OCI-LY7 (cell line): ENCODE measurements at regions not wholly inside any gene's neighbourhood (a gene's known extent, or its start where the extent isn't known, plus 50 kb on each side); places are given as distances from the start of the nearest gene placed in this dataset.

ENCODE experiments used
- EZH2phosphoT487 ChIP-seq: fragments of 200-600 bp; sonication (generic); IDR thresholded peaks from 2 replicates; pipeline ENCODE4 v1.6.1; 2018; ENCODE audit warnings: low read depth, borderline replicate concordance, mild to moderate bottlenecking, mixed run types, antibody characterized with exemption, low read length, moderate library complexity, mixed read lengths
- TF ChIP-seq, protein P1 (sequence below): fragments of 200-600 bp; sonication (generic); conservative IDR thresholded peaks from 2 replicates; pipeline ENCODE4 v1.5.1; 2014; ENCODE audit warnings: mild to moderate bottlenecking, antibody characterized with exemption, low read length, moderate library complexity, mixed read lengths

DNA sequence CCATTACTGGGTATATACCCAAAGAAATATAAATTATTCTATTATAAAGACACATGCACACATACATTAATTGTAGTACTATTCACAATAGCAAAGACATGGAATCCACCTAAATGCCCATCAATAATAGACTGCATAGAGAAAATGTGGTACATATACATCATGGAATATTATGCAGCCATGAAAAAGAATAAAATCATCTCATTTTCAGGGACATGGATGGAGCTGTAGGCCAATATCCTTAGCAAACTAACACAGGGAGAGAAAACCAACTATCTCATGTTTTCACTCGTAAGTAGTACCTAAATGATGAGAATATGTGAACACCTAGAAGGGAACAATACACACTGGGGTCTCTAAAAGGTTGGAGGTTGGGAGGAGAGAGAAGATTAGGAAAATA is 86.0 kb upstream of the GALNTL6 start:
- TF ChIP-seq, protein P1, sequence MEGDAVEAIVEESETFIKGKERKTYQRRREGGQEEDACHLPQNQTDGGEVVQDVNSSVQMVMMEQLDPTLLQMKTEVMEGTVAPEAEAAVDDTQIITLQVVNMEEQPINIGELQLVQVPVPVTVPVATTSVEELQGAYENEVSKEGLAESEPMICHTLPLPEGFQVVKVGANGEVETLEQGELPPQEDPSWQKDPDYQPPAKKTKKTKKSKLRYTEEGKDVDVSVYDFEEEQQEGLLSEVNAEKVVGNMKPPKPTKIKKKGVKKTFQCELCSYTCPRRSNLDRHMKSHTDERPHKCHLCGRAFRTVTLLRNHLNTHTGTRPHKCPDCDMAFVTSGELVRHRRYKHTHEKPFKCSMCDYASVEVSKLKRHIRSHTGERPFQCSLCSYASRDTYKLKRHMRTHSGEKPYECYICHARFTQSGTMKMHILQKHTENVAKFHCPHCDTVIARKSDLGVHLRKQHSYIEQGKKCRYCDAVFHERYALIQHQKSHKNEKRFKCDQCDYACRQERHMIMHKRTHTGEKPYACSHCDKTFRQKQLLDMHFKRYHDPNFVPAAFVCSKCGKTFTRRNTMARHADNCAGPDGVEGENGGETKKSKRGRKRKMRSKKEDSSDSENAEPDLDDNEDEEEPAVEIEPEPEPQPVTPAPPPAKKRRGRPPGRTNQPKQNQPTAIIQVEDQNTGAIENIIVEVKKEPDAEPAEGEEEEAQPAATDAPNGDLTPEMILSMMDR = no peak
- no peak for TF ChIP-seq EZH2phosphoT487
